PFSK-1 (cell line): ENCODE measurements at regions not wholly inside any gene's neighbourhood (a gene's known extent, or its start where the extent isn't known, plus 50 kb on each side); places are given as distances from the start of the nearest gene placed in this dataset.

Experiments used
- FOXP2 ChIP-seq: optimal IDR thresholded peaks from 2 replicates; pipeline ENCODE3; 2011; ENCODE audit warnings: borderline replicate concordance, control low read depth, inconsistent platforms; ENCODE audit not compliant: insufficient read depth; ENCODE audit errors: extremely low read length, extremely low read depth
- POLR2AphosphoS5 ChIP-seq: IDR thresholded peaks from 2 replicates; pipeline ENCODE4 v1.6.1; 2012; ENCODE audit warnings: low read depth, mild to moderate bottlenecking, control low read depth, low read length, moderate library complexity
- REST ChIP-seq, 2 experiments: IDR thresholded peaks; 2 replicates each; pipeline versions ENCODE4 v1.6.1 to v1.8.0; 2011 to 2012; ENCODE audit warnings: low read depth in 2 of 2, low read length in 2 of 2, control low read depth in 1 of 2, inconsistent platforms in 1 of 2, mild to moderate bottlenecking in 1 of 2, moderate library complexity in 1 of 2; ENCODE audit not compliant: insufficient read depth in 1 of 2
- SIN3A ChIP-seq: IDR thresholded peaks from 2 replicates; pipeline ENCODE4 v1.6.1; 2012; ENCODE audit warnings: mild to moderate bottlenecking, low read length, moderate library complexity, borderline replicate concordance; ENCODE audit not compliant: insufficient read depth
- TAF1 ChIP-seq: IDR thresholded peaks from 2 replicates; pipeline ENCODE4 v1.6.1; 2012; ENCODE audit warnings: low read length, control low read depth, borderline replicate concordance; ENCODE audit not compliant: insufficient read depth

- TF ChIP-seq FOXP2 (no peak), POLR2AphosphoS5 (no peak), TAF1 (no peak), SIN3A (no peak), REST (IDR thresholded peaks at IDR 0.05; ENCODE audit: insufficient read depth in 1 of 2, low read depth in 2 of 2, low read length in 2 of 2) (no peak)
These were observed 515.5 kb downstream of the HACE1 start for GRCh38 chr6:104344223-104344622.

- no peak for TF ChIP-seq REST (IDR thresholded peaks at IDR 0.05; ENCODE audit: insufficient read depth in 1 of 2, low read depth in 2 of 2, low read length in 2 of 2)
- TF ChIP-seq TAF1: no peak
- no peak for TF ChIP-seq SIN3A
- no peak for TF ChIP-seq FOXP2
- no peak for TF ChIP-seq POLR2AphosphoS5
These were observed 527.4 kb downstream of the HACE1 start for GRCh38 chr6:104332364-104332763.

DNA sequence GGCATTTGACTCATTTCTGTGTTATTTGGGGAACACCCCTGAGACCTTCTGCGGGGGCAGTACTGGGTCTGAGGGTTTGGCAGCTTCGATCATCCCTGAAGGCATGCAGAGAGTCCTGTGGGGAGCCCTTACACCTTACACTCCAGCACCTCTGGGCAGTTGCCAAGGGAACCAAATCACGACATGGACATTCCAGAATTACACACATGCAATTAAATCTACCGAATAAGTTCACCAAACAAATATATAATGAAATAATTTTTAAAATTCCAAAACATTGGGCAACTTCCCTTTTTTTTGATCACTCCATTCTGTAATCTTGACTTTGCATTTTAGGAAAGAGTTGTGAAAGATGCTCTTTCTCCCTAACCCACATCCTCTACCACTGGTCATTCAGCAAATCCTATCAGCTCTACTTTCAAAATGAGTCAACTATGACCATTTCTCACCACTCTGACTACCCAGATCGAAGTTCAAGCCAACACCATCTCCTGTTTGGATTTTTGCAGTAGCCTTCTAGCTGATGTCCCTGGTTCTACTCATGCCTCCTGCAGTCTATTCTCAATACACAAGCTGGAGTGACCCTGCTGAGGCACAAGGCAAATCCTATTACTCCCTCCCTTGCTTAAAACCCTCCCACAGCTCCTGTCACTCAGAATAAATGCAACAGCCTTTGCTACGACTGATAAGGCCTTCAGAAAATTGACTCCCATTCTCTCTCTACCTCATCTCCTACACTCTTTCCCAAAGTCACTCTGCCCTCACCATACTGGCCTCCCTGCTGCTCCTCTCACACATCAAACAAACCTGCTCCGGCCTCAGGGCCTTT is 533.3 kb downstream of the HACE1 start:
- TF ChIP-seq POLR2AphosphoS5: no peak
- no peak for TF ChIP-seq FOXP2
- TF ChIP-seq REST (IDR thresholded peaks at IDR 0.05; ENCODE audit: insufficient read depth in 1 of 2, low read depth in 2 of 2, low read length in 2 of 2): no peak
- TF ChIP-seq SIN3A: no peak
- no peak for TF ChIP-seq TAF1

GRCh38 chr6:104325341-104326172 is 534.2 kb downstream of the HACE1 start:
- TF ChIP-seq SIN3A: no peak
- no peak for TF ChIP-seq POLR2AphosphoS5
- TF ChIP-seq REST (IDR thresholded peaks at IDR 0.05; ENCODE audit: insufficient read depth in 1 of 2, low read depth in 2 of 2, low read length in 2 of 2): no peak
- TF ChIP-seq FOXP2: no peak
- TF ChIP-seq TAF1: no peak
